Activated B cell treated with CpG ODN at 0.5 μM for 24 hours (primary cell): ENCODE measurements at regions not wholly inside any gene's neighbourhood (a gene's known extent, or its start where the extent isn't known, plus 50 kb on each side); places are given as distances from the start of the nearest gene placed in this dataset.

Experiments used
- ATAC-seq: fragments of 200-7000 bp; cut with Tn5 transposase; one replicate; pipeline ENCODE4 v1.10.0; 2021; ENCODE audit warnings: low read depth, mild to moderate bottlenecking, moderate library complexity
- CTCF ChIA-PET: fragments of 350-600 bp; sonication (Branson Sonifier 250); formaldehyde crosslinking; loops from one replicate; lab custom pipeline; 2021; ENCODE audit warnings: antibody characterized with exemption; lab: Charles Lee
- POLR2A ChIA-PET: fragments of 350-600 bp; sonication (Branson Sonifier 250); formaldehyde crosslinking; loops from one replicate; lab custom pipeline; 2021; ENCODE audit warnings: antibody characterized with exemption; lab: Charles Lee
- DNase-seq: peaks from one replicate; pipeline ENCODE4 v3.0.0; 2022
- H3K27ac Mint-ChIP-seq: one replicate; pipeline ENCODE4 v1.8.0; 2020; ENCODE audit warnings: mixed read lengths
- H3K27me3 Mint-ChIP-seq: one replicate; pipeline ENCODE4 v1.8.0; 2021; ENCODE audit warnings: mixed read lengths
- H3K36me3 Mint-ChIP-seq: one replicate; pipeline ENCODE4 v1.8.0; 2021; ENCODE audit warnings: low read depth, mixed read lengths
- H3K4me1 Mint-ChIP-seq: one replicate; pipeline ENCODE4 v1.8.0; 2021; ENCODE audit warnings: mixed read lengths
- H3K4me3 Mint-ChIP-seq: one replicate; pipeline ENCODE4 v1.8.0; 2020; ENCODE audit warnings: mild to moderate bottlenecking, mixed read lengths
- H3K9me3 Mint-ChIP-seq: one replicate; pipeline ENCODE4 v1.8.0; 2020; ENCODE audit warnings: mixed read lengths
- CTCF ChIP-seq: fragments of 200-600 bp; IDR thresholded peaks from one replicate; pipeline ENCODE4 v1.8.0; 2022; ENCODE audit warnings: antibody characterized with exemption, mild to moderate bottlenecking
- intact Hi-C: fragments of 100-400 bp; cut with micrococcal nuclease; formaldehyde crosslinking; loops from one replicate; pipeline ENCODE4 v1.15.1; 2024

GRCh38 chr16:5477251-5477650, 379.7 kb upstream of the EEF2KMT start:
- H3K27me3 Mint-ChIP-seq = no peaks in the 10 kb centered on the region
- intact Hi-C loops = no loop called here
- no peak for TF ChIP-seq CTCF
- H3K27ac Mint-ChIP-seq = no peak overlapping the region
- H3K4me1 Mint-ChIP-seq = no peaks in the 10 kb centered on the region
- no peaks in the 10 kb centered on the region for H3K9me3 Mint-ChIP-seq
- no peak for DNase-seq
- POLR2A ChIA-PET = no interaction called here
- H3K36me3 Mint-ChIP-seq = no peaks in the 10 kb centered on the region
- no peak for ATAC-seq
- H3K4me3 Mint-ChIP-seq = no peak overlapping the region
- CTCF ChIA-PET = no interaction called here

GRCh38 chr16:5472552-5472951, 375.0 kb upstream of the EEF2KMT start:
- ATAC-seq = no peak
- Mint-ChIP-seq H3K27me3 (peaks cover 6% of the 10 kb centered on the region), H3K9me3 (no peaks in the 10 kb centered on the region), H3K4me3 (no peak overlapping the region), H3K27ac (no peak overlapping the region), H3K36me3 (no peaks in the 10 kb centered on the region), H3K4me1 (no peaks in the 10 kb centered on the region)
- TF ChIP-seq CTCF = no peak
- ChIA-PET CTCF (no interaction called here), POLR2A (no interaction called here)
- DNase-seq = no peak
- intact Hi-C loops = no loop called here

- Mint-ChIP-seq H3K27ac (no peak overlapping the region), H3K4me3 (no peak overlapping the region), H3K27me3 (peaks cover 8% of the 10 kb centered on the region), H3K36me3 (no peaks in the 10 kb centered on the region), H3K9me3 (no peaks in the 10 kb centered on the region), H3K4me1 (no peaks in the 10 kb centered on the region)
- DNase-seq (no peak), ATAC-seq (no peak)
- intact Hi-C loops = no loop called here
- POLR2A ChIA-PET = no interaction called here
- TF ChIP-seq CTCF = no peak
- CTCF ChIA-PET = no interaction called here
Observed at GRCh38 chr16:5468488-5468887, 370.9 kb upstream of the EEF2KMT start.

- Mint-ChIP-seq H3K36me3 (no peaks in the 10 kb centered on the region), H3K4me3 (no peak overlapping the region), H3K27ac (no peak overlapping the region), H3K9me3 (no peaks in the 10 kb centered on the region), H3K4me1 (no peaks in the 10 kb centered on the region), H3K27me3 (peaks cover 8% of the 10 kb centered on the region)
- no peak for TF ChIP-seq CTCF
- POLR2A ChIA-PET = no interaction called here
- CTCF ChIA-PET = no interaction called here
- no peak for ATAC-seq
- no peak for DNase-seq
- intact Hi-C loops = no loop called here
Observed at GRCh38 chr16:5467552-5467951, 370.0 kb upstream of the EEF2KMT start.

- intact Hi-C loops = no loop called here
- Mint-ChIP-seq H3K36me3 (no peaks in the 10 kb centered on the region), H3K27me3 (peaks cover 2% of the 10 kb centered on the region), H3K27ac (no peak overlapping the region), H3K9me3 (no peaks in the 10 kb centered on the region), H3K4me1 (no peaks in the 10 kb centered on the region), H3K4me3 (no peak overlapping the region)
- ChIA-PET CTCF (no interaction called here), POLR2A (no interaction called here)
- no peak for DNase-seq
- ATAC-seq = no peak
- TF ChIP-seq CTCF = no peak
Observed at GRCh38 chr16:5466551-5466950, 369.0 kb upstream of the EEF2KMT start.
